Epithelial cell of esophagus (primary cell): ENCODE measurements at regions not wholly inside any gene's neighbourhood (a gene's known extent, or its start where the extent isn't known, plus 50 kb on each side); places are given as distances from the start of the nearest gene placed in this dataset.

ENCODE experiments used
- DNase-seq: peaks from one replicate; pipeline ENCODE4 v3.0.0; 2010; ENCODE audit warnings: low read depth
- H3K4me3 ChIP-seq: 2 replicates; pipeline ENCODE4 v1.5.1; 2011; ENCODE audit warnings: mild to moderate bottlenecking, low read length, control low read depth
- TF ChIP-seq, protein P1 (sequence below): IDR thresholded peaks from 2 replicates; pipeline ENCODE4 v1.5.1; 2011; ENCODE audit warnings: low read depth, mild to moderate bottlenecking, low read length, control low read depth, inconsistent platforms; ENCODE audit not compliant: insufficient read depth; ENCODE audit errors: missing control alignments

- H3K4me3 ChIP-seq: no peak overlapping the region
- DNase-seq: no peak
- TF ChIP-seq, protein P1, sequence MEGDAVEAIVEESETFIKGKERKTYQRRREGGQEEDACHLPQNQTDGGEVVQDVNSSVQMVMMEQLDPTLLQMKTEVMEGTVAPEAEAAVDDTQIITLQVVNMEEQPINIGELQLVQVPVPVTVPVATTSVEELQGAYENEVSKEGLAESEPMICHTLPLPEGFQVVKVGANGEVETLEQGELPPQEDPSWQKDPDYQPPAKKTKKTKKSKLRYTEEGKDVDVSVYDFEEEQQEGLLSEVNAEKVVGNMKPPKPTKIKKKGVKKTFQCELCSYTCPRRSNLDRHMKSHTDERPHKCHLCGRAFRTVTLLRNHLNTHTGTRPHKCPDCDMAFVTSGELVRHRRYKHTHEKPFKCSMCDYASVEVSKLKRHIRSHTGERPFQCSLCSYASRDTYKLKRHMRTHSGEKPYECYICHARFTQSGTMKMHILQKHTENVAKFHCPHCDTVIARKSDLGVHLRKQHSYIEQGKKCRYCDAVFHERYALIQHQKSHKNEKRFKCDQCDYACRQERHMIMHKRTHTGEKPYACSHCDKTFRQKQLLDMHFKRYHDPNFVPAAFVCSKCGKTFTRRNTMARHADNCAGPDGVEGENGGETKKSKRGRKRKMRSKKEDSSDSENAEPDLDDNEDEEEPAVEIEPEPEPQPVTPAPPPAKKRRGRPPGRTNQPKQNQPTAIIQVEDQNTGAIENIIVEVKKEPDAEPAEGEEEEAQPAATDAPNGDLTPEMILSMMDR: no peak
These were observed 88.6 kb upstream of the SPRED1 start for GRCh38 chr15:38164061-38164460.

GRCh38 chr15:38164507-38164906 is 88.1 kb upstream of the SPRED1 start:
- TF ChIP-seq, protein P1: no peak
- no peak overlapping the region for H3K4me3 ChIP-seq
- DNase-seq: no peak

DNA sequence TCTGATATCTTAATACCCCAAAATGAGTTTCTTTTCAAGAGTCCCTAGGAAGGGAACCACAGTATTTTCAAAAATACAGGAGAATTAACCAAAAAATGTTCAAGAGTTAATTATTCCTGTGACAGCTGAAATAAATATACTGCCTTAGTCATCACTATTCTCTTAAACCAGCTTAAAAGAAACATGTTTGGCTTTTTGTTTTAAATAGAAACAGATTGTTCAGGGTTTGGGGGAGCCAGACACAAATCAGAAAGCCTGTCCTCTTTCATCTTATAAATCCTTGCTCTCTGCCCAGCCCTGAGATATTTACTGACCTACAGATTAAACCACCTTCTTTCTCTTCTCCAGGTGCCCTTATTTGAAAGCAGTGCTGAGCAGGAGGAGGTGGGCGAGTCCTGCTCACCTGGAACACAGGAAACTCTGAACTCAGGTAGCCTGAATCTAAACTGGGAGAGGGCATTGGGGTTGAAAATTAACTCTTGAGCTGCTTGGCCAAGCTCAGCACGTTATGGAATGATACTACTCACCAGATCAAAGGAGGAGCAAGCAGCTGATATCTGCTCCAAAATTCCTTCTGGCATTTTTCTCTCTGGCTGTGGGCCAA is 84.1 kb upstream of the SPRED1 start:
- no peak for DNase-seq
- TF ChIP-seq, protein P1: no peak
- no peak overlapping the region for H3K4me3 ChIP-seq

DNA sequence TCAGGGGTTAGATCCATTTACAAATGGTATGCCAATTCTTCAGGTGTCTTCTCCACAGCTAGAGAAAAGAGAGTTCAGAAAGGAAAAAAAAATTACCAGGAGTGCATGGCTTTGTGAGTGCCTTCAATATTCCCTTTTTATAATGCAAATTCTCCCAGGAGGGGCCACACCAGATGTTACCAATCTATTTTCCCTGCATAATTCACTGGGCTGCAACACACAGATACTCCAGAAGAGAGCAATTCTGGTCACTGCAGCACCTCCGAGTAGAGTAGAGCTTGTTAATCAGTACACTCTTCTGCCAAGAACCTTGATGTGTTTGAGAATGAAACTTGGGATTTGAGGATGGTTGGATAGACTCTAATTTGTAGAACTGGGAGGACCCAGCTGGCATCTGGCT is 80.7 kb upstream of the SPRED1 start:
- TF ChIP-seq, protein P1: no peak
- no peak for DNase-seq
- no peak overlapping the region for H3K4me3 ChIP-seq

DNA sequence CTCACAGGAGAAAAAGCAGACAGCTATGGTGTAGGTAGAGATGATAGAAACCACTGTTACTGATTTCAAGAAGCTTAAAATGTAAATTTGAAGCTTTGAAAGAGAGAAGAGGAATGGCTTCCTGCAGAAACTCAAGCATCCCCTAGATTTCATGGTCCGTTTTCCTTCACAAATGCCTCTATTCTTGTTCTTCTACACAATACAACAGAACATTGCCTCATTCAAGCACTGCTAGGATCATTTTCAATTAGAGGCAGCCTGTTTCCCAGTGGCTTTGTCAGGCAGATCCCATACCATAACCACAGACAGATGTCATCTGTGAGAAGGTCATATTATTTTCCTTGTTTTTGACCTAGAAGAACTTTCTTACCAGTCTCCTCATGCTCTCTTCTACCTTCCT is 77.9 kb upstream of the SPRED1 start:
- TF ChIP-seq, protein P1: no peak
- no peak for DNase-seq
- H3K4me3 ChIP-seq: no peak overlapping the region

DNA sequence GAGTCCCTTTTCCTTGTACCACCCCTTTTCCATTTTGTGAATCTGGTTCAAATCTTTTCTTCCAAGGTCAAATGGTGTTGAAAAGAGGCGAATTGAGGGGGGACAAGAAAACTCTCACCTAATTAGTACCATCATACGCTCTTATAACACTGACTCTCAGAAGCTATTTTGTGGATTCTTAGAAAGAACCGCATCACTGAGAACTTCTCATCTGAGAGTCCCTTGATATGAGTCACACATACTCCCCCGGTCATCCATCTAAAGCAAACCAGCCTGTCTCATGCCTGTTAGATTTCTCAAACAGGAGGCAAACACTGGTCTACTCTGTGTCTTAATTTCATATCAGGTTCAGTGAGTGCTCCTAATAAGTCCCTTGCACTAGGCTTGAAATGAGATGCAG is 76.5 kb upstream of the SPRED1 start:
- TF ChIP-seq, protein P1: no peak
- DNase-seq: peak; percentile 51
- H3K4me3 ChIP-seq: no peak overlapping the region

GRCh38 chr15:38176691-38177090 is 75.9 kb upstream of the SPRED1 start:
- no peak for DNase-seq
- TF ChIP-seq, protein P1: no peak
- no peak overlapping the region for H3K4me3 ChIP-seq
